SJSA1 (cell line): ENCODE measurements at regions not wholly inside any gene's neighbourhood (a gene's known extent, or its start where the extent isn't known, plus 50 kb on each side); places are given as distances from the start of the nearest gene placed in this dataset.
"Not testable (repeated sequence)": the region's sequence is repeated elsewhere in the genome, so short reads cannot be mapped to it uniquely, and the experiment has no call there.

Experiments
- DNase-seq, 2 experiments: peaks; one replicate each; pipeline ENCODE4 v3.0.0-alpha.2; 2015 to 2020; ENCODE audit warnings: low spot score in 2 of 2, low read depth in 1 of 2
- H3K27ac ChIP-seq: fragments of 250-450 bp; sonication (Bioruptor Pico); 2 replicates; pipeline ENCODE4 v1.5.1; 2020; ENCODE audit warnings: mild to moderate bottlenecking, moderate library complexity
- H3K27me3 ChIP-seq: fragments of 250-450 bp; sonication (Bioruptor Pico); replicated peaks from 2 replicates; pipeline ENCODE4 v1.5.1; 2020; ENCODE audit warnings: mild to moderate bottlenecking, moderate library complexity
- H3K36me3 ChIP-seq: fragments of 250-450 bp; sonication (Bioruptor Pico); 2 replicates; pipeline ENCODE4 v1.5.1; 2020; ENCODE audit warnings: mild to moderate bottlenecking
- H3K4me1 ChIP-seq: fragments of 250-450 bp; sonication (Bioruptor Pico); replicated peaks from 2 replicates; pipeline ENCODE4 v1.6.1; 2021; ENCODE audit warnings: mild to moderate bottlenecking
- H3K4me3 ChIP-seq: fragments of 250-450 bp; sonication (Bioruptor Pico); 2 replicates; pipeline ENCODE4 v1.5.1; 2020; ENCODE audit warnings: mild to moderate bottlenecking
- H3K9me3 ChIP-seq: fragments of 250-450 bp; sonication (Bioruptor Pico); replicated peaks from 2 replicates; pipeline ENCODE4 v1.5.1; 2020; ENCODE audit warnings: mild to moderate bottlenecking

GRCh38 chrX:76921176-76921575 lies 493.7 kb downstream of the MAGEE1 start:
- H3K4me3 ChIP-seq = no peak overlapping the region
- H3K27me3 ChIP-seq = no peaks in the 10 kb centered on the region
- no peaks in the 10 kb centered on the region for H3K4me1 ChIP-seq
- no peak overlapping the region for H3K27ac ChIP-seq
- DNase-seq = no peak
- H3K9me3 ChIP-seq = no peaks in the 10 kb centered on the region
- no peaks in the 10 kb centered on the region for H3K36me3 ChIP-seq

GRCh38 chrX:76922100-76922499 lies 494.6 kb downstream of the MAGEE1 start:
- H3K36me3 ChIP-seq = no peaks in the 10 kb centered on the region
- no peaks in the 10 kb centered on the region for H3K4me1 ChIP-seq
- no peaks in the 10 kb centered on the region for H3K9me3 ChIP-seq
- DNase-seq = no peak
- H3K4me3 ChIP-seq = no peak overlapping the region
- H3K27ac ChIP-seq = no peak overlapping the region
- H3K27me3 ChIP-seq = no peaks in the 10 kb centered on the region

- H3K9me3 ChIP-seq, H3K4me3 ChIP-seq, H3K4me1 ChIP-seq, H3K27me3 ChIP-seq, DNase-seq, H3K36me3 ChIP-seq, H3K27ac ChIP-seq: not testable (repeated sequence)
Measured at GRCh38 chrX:76924616-76925015, 497.1 kb downstream of the MAGEE1 start.

GRCh38 chrX:76931518-76931917 lies 504.0 kb downstream of the MAGEE1 start:
- DNase-seq = no peak
- no peaks in the 10 kb centered on the region for H3K4me1 ChIP-seq
- H3K27ac ChIP-seq = no peak overlapping the region
- no peaks in the 10 kb centered on the region for H3K36me3 ChIP-seq
- H3K27me3 ChIP-seq = no peaks in the 10 kb centered on the region
- H3K9me3 ChIP-seq = no peaks in the 10 kb centered on the region
- H3K4me3 ChIP-seq = no peak overlapping the region

DNA sequence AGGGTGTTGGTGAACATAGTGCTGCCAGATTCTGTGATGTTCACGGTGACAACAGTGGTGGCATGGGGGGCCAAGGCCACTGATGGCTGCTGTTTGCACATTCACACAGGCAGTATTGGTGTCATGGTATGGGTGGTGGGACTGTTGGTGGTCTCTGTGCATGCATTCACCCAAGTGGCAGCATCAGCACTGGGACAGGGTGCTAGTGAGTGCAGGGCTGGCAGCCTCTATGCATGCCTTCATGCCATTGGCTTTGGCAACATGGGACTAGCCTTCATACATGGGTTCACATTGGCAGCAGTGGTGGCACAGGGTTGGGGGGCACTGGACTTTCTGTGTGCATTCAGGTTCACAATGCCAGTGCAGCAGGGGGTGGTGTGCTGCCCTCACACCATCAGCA lies 489.7 kb upstream of the FGF16 start:
- Histone ChIP-seq H3K27ac (no peak overlapping the region), H3K4me3 (no peak overlapping the region), H3K36me3 (no peaks in the 10 kb centered on the region), H3K9me3 (no peaks in the 10 kb centered on the region), H3K27me3 (no peaks in the 10 kb centered on the region), H3K4me1 (no peaks in the 10 kb centered on the region)
- DNase-seq = no peak

- Histone ChIP-seq H3K27me3 (no peaks in the 10 kb centered on the region), H3K27ac (no peak overlapping the region), H3K4me1 (no peaks in the 10 kb centered on the region), H3K9me3 (no peaks in the 10 kb centered on the region), H3K36me3 (no peaks in the 10 kb centered on the region), H3K4me3 (no peak overlapping the region)
- DNase-seq = no peak
Measured at GRCh38 chrX:76971393-76972376, 475.5 kb upstream of the FGF16 start.

DNA sequence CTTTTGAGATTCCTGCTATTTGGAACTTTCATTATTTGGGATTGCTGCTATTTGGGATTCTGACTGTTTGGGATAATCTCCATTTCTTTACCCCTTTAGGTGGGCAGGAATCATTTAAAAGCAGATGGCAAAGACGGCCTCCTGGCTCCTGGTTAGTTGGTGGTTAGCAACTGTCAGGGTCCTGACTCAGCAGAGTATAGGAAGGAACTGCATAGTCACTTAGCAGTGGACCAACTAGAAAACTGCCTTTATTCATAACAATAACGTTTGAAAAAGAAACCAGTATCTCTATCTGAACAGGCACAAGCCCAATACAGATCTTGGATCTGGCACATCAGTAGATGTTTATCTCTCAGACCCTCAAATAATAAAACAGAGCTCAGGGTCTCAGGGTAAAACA lies 469.7 kb upstream of the FGF16 start:
- H3K36me3 ChIP-seq = no peaks in the 10 kb centered on the region
- H3K27ac ChIP-seq = no peak overlapping the region
- H3K4me3 ChIP-seq = no peak overlapping the region
- H3K4me1 ChIP-seq = no peaks in the 10 kb centered on the region
- DNase-seq = no peak
- H3K27me3 ChIP-seq = no peaks in the 10 kb centered on the region
- H3K9me3 ChIP-seq = no peaks in the 10 kb centered on the region

GRCh38 chrX:76987381-76987780 lies 459.8 kb upstream of the FGF16 start:
- Histone ChIP-seq H3K27me3 (no peaks in the 10 kb centered on the region), H3K36me3 (no peaks in the 10 kb centered on the region), H3K4me3 (no peak overlapping the region), H3K27ac (no peak overlapping the region), H3K9me3 (no peaks in the 10 kb centered on the region), H3K4me1 (no peaks in the 10 kb centered on the region)
- no peak for DNase-seq

GRCh38 chrX:76996641-76997040 lies 450.5 kb upstream of the FGF16 start:
- Histone ChIP-seq H3K27me3 (no peaks in the 10 kb centered on the region), H3K4me3 (no peak overlapping the region), H3K4me1 (no peaks in the 10 kb centered on the region), H3K36me3 (no peaks in the 10 kb centered on the region), H3K9me3 (no peaks in the 10 kb centered on the region), H3K27ac (no peak overlapping the region)
- no peak for DNase-seq

- Histone ChIP-seq H3K27me3 (no peaks in the 10 kb centered on the region), H3K4me3 (no peak overlapping the region), H3K9me3 (no peaks in the 10 kb centered on the region), H3K36me3 (no peaks in the 10 kb centered on the region), H3K27ac (no peak overlapping the region), H3K4me1 (no peaks in the 10 kb centered on the region)
- DNase-seq = no peak
Measured at GRCh38 chrX:77003530-77003929, 443.7 kb upstream of the FGF16 start.

DNA sequence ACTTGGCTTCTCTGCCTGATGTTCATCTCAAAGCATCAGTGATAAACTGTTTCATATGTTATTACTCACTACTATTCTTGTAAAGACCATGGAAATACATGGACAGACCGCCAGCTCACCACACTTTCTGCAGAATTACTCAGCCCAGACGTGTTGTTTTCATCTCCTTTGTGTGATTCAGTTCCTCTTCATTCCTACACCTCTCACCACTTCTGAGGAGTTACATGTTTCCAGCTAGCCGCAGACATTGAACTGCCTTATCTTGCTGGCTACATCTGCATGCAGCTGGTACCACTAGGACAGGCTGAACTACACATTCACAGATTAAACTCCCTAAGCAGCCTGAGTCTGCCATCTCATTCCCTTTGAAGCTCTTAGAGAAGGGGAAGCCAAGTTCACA lies 443.2 kb upstream of the FGF16 start:
- Histone ChIP-seq H3K4me3 (no peak overlapping the region), H3K4me1 (no peaks in the 10 kb centered on the region), H3K27me3 (no peaks in the 10 kb centered on the region), H3K9me3 (no peaks in the 10 kb centered on the region), H3K27ac (no peak overlapping the region), H3K36me3 (no peaks in the 10 kb centered on the region)
- DNase-seq = no peak

DNA sequence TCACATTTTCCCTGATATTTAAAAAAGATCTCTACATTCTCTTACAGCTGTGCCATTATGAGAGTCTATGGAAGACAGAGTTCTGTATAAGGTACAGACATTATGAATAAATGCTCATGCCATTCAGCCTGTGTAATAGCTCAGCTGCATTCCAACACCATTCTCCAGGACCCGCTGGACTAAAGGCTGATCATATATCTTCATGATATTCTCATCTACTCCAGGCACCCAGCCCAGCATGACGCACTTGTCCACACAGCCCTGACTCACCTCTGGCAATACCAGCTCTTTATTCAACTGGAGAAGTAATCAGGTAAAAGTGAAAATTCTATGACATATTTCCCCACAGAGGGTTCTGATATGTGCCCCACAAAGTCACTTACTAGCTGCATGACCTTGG lies 437.5 kb upstream of the FGF16 start:
- no peaks in the 10 kb centered on the region for H3K9me3 ChIP-seq
- no peak overlapping the region for H3K4me3 ChIP-seq
- H3K27me3 ChIP-seq = no peaks in the 10 kb centered on the region
- no peaks in the 10 kb centered on the region for H3K4me1 ChIP-seq
- no peak overlapping the region for H3K27ac ChIP-seq
- DNase-seq = no peak
- H3K36me3 ChIP-seq = no peaks in the 10 kb centered on the region

DNA sequence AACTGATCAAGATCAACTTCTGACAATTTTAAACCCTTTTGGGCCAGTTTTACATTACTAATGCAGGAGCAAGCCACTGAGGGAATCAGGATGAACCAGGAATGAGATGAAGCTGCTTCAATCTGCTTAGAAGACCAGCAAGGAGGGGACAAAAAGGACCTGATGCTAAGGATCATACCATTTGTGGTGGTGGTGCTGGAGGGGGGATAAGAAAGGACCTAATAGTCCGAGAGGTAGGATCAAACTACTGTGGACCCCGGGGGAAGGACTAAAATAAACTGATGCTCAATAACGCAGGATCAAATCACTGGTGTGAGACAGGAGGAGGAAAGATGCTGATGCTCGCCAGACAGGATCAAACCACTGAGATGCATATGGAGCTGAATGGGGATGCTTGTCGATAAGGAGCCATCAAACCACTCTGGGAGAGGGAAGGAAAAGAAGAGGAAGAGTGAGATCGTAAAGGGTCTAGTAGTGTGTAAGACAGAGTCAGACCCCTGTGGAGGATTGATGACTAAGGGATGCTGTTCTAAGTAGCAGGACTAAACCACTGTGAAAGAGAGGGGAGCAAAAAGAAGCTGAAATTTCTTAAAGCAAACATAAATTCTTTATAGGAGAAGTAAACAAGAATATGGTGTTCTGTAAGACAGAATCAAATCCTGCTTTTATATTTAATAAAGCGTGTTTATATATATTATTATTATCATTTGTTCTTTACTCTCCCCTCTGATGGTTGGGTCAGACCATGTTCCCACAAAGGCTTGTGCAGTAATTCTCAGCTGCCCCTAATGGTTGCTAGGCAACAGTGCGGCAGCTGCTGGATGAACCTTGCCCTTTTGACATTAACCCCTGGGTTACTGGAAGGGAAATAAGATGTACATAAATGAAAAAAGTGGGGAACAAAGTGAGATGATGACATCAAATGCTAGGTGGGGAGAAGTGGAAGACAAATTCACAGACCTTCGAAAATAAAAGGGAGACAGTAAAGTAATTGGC lies 432.5 kb upstream of the FGF16 start:
- H3K27me3 ChIP-seq = no peaks in the 10 kb centered on the region
- no peak for DNase-seq
- no peak overlapping the region for H3K27ac ChIP-seq
- no peak overlapping the region for H3K4me3 ChIP-seq
- no peaks in the 10 kb centered on the region for H3K9me3 ChIP-seq
- no peaks in the 10 kb centered on the region for H3K36me3 ChIP-seq
- no peaks in the 10 kb centered on the region for H3K4me1 ChIP-seq

DNA sequence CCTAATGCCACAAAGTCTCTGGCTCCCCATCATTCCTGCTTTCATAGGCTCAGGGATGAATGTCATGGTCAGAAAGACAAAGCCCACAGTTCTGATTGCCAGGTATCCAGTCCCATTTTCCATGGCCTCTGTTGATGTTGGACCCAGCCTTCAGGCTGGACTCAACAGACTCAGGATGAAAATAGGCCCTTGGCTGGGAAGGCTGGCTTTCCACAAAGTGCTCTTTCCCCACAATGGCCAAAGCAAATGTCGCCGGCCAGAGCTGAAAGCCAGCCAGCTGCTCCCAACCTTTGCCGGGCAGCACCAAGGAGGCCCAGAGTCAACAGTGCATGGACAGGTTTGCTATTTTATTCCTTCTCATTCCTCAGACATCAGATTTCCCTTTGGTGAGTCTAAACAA lies 430.1 kb upstream of the FGF16 start:
- H3K9me3 ChIP-seq = no peaks in the 10 kb centered on the region
- H3K4me1 ChIP-seq = no peaks in the 10 kb centered on the region
- no peak overlapping the region for H3K4me3 ChIP-seq
- H3K27me3 ChIP-seq = no peaks in the 10 kb centered on the region
- no peak overlapping the region for H3K27ac ChIP-seq
- H3K36me3 ChIP-seq = no peaks in the 10 kb centered on the region
- DNase-seq = no peak
